ENCODE measurements at regions not wholly inside any gene's neighbourhood (a gene's known extent, or its start where the extent isn't known, plus 50 kb on each side); places are given as distances from the start of the nearest gene placed in this dataset.

GRCh38 chr9:27768781-27769180 lies 195.5 kb upstream of the C9orf72 start:
- TF ChIP-seq, protein P1, sequence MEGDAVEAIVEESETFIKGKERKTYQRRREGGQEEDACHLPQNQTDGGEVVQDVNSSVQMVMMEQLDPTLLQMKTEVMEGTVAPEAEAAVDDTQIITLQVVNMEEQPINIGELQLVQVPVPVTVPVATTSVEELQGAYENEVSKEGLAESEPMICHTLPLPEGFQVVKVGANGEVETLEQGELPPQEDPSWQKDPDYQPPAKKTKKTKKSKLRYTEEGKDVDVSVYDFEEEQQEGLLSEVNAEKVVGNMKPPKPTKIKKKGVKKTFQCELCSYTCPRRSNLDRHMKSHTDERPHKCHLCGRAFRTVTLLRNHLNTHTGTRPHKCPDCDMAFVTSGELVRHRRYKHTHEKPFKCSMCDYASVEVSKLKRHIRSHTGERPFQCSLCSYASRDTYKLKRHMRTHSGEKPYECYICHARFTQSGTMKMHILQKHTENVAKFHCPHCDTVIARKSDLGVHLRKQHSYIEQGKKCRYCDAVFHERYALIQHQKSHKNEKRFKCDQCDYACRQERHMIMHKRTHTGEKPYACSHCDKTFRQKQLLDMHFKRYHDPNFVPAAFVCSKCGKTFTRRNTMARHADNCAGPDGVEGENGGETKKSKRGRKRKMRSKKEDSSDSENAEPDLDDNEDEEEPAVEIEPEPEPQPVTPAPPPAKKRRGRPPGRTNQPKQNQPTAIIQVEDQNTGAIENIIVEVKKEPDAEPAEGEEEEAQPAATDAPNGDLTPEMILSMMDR (IDR thresholded peaks at IDR 0.05) = no peak
- TF ChIP-seq POLR2AphosphoS5 (IDR thresholded peaks at IDR 0.05) (no peak), POLR2A (IDR thresholded peaks at IDR 0.05) (no peak)

All from prostate gland (tissue), 2 donors.